IMR-90 (cell line): ENCODE measurements at regions not wholly inside any gene's neighbourhood (a gene's known extent, or its start where the extent isn't known, plus 50 kb on each side); places are given as distances from the start of the nearest gene placed in this dataset.

ENCODE experiments used
- CEBPB ChIP-seq: IDR thresholded peaks from 2 replicates; pipeline ENCODE4 v1.6.1; 2012; ENCODE audit warnings: low read depth, low read length, improper control_type of control experiment
- CHD1 ChIP-seq: IDR thresholded peaks from 2 replicates; pipeline ENCODE4 v1.6.1; 2012; ENCODE audit warnings: low read depth, low read length, improper control_type of control experiment
- CTCF ChIP-seq: conservative IDR thresholded peaks from 2 replicates; pipeline ENCODE4 v1.5.1; 2012; ENCODE audit warnings: mild to moderate bottlenecking, low read depth, low read length, improper control_type of control experiment
- POLR2A ChIP-seq: IDR thresholded peaks from 2 replicates; pipeline ENCODE4 v1.6.1; 2012; ENCODE audit warnings: mild to moderate bottlenecking, low read depth, low read length
- RAD21 ChIP-seq: IDR thresholded peaks from 2 replicates; pipeline ENCODE4 v1.6.1; 2012; ENCODE audit warnings: low read length, improper control_type of control experiment
- RCOR1 ChIP-seq: IDR thresholded peaks from 2 replicates; pipeline ENCODE4 v1.6.1; 2012; ENCODE audit warnings: mild to moderate bottlenecking, low read length, improper control_type of control experiment; ENCODE audit not compliant: insufficient replicate concordance

GRCh38 chr12:25886396-25886795, 72.1 kb upstream of the RASSF8 start:
- TF ChIP-seq CTCF (no peak), POLR2A (no peak), RCOR1 (no peak), RAD21 (no peak), CEBPB (no peak), CHD1 (no peak)
